ENCODE measurements at regions not wholly inside any gene's neighbourhood (a gene's known extent, or its start where the extent isn't known, plus 50 kb on each side); places are given as distances from the start of the nearest gene placed in this dataset.

DNA sequence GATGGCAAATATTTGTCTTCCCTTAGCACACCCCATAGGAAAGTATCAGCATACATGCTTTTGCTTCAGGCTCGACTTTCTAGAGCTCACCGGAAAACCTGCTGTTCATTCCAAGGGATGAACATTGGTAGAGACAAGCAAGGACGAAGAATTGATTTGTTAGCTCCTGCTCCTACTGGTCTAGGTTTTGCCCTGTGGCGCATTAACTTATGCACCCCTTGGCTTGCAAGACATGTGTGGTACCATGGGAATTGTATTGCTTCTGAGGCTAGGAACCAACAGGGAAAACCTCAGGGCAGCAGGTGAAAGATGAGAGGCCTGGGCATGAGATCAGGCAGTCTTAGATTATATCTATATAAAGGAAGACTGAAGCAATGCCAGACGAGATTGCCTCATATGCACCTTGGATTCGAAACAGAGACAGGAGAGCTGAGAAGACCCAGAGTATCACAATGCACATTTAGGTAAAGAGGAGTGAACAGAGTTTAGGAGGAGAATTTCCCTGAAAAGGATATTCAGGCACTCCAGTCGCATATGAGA lies 771.2 kb upstream of the B3GALT2 start:
- TF ChIP-seq, protein P1, sequence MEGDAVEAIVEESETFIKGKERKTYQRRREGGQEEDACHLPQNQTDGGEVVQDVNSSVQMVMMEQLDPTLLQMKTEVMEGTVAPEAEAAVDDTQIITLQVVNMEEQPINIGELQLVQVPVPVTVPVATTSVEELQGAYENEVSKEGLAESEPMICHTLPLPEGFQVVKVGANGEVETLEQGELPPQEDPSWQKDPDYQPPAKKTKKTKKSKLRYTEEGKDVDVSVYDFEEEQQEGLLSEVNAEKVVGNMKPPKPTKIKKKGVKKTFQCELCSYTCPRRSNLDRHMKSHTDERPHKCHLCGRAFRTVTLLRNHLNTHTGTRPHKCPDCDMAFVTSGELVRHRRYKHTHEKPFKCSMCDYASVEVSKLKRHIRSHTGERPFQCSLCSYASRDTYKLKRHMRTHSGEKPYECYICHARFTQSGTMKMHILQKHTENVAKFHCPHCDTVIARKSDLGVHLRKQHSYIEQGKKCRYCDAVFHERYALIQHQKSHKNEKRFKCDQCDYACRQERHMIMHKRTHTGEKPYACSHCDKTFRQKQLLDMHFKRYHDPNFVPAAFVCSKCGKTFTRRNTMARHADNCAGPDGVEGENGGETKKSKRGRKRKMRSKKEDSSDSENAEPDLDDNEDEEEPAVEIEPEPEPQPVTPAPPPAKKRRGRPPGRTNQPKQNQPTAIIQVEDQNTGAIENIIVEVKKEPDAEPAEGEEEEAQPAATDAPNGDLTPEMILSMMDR (IDR thresholded peaks at IDR 0.05; ENCODE audit: extremely low read depth in 1 of 2, insufficient read depth in 1 of 2, low read depth in 1 of 2, low read length in 2 of 2): no peak
- TF ChIP-seq, protein P2, sequence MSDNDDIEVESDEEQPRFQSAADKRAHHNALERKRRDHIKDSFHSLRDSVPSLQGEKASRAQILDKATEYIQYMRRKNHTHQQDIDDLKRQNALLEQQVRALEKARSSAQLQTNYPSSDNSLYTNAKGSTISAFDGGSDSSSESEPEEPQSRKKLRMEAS (IDR thresholded peaks at IDR 0.05; ENCODE audit: insufficient read depth, insufficient read length): no peak
